LNCaP clone FGC (cell line): ENCODE measurements at regions not wholly inside any gene's neighbourhood (a gene's known extent, or its start where the extent isn't known, plus 50 kb on each side); places are given as distances from the start of the nearest gene placed in this dataset.
"Not testable (repeated sequence)": the region's sequence is repeated elsewhere in the genome, so short reads cannot be mapped to it uniquely, and the experiment has no call there.

ENCODE experiments used
- DNase-seq: peaks from one replicate; pipeline ENCODE4 v3.0.0-alpha.2; 2011; ENCODE audit warnings: low read depth
- H3K4me3 ChIP-seq: 2 replicates; pipeline ENCODE4 v1.5.1; 2011; ENCODE audit warnings: mild to moderate bottlenecking, low read depth, low read length, control low read depth
- CTCF ChIP-seq: IDR thresholded peaks from 2 replicates; pipeline ENCODE4 v1.5.1; 2012; ENCODE audit warnings: mild to moderate bottlenecking; ENCODE audit not compliant: control insufficient read depth, insufficient read depth; ENCODE audit errors: extremely low read depth

- DNase-seq, result no peak
- no peak for TF ChIP-seq CTCF
- H3K4me3 ChIP-seq, result no peak overlapping the region
Measured at GRCh38 chr21:20207335-20207734, 790.9 kb upstream of the NCAM2 start.

- no peak for TF ChIP-seq CTCF
- DNase-seq, result no peak
- H3K4me3 ChIP-seq, result no peak overlapping the region
Measured at GRCh38 chr21:20215959-20216358, 782.2 kb upstream of the NCAM2 start.

GRCh38 chr21:20220586-20220985 is 777.6 kb upstream of the NCAM2 start:
- DNase-seq, result no peak
- no peak overlapping the region for H3K4me3 ChIP-seq
- no peak for TF ChIP-seq CTCF

GRCh38 chr21:20221981-20222380 is 776.2 kb upstream of the NCAM2 start:
- not testable (repeated sequence) for DNase-seq, H3K4me3 ChIP-seq

GRCh38 chr21:20236649-20237048 is 761.6 kb upstream of the NCAM2 start:
- not testable (repeated sequence) for DNase-seq, H3K4me3 ChIP-seq

- no peak for TF ChIP-seq CTCF
- no peak overlapping the region for H3K4me3 ChIP-seq
- DNase-seq, result no peak
Measured at GRCh38 chr21:20249401-20249800, 748.8 kb upstream of the NCAM2 start.

- H3K4me3 ChIP-seq, result no peak overlapping the region
- DNase-seq, result no peak
- TF ChIP-seq CTCF, result no peak
Measured at GRCh38 chr21:20250337-20250736, 747.9 kb upstream of the NCAM2 start.

GRCh38 chr21:20253261-20253660 is 744.9 kb upstream of the NCAM2 start:
- no peak for TF ChIP-seq CTCF
- DNase-seq, result no peak
- no peak overlapping the region for H3K4me3 ChIP-seq
